MM.1S (cell line): ENCODE measurements at regions not wholly inside any gene's neighbourhood (a gene's known extent, or its start where the extent isn't known, plus 50 kb on each side); places are given as distances from the start of the nearest gene placed in this dataset.

ENCODE experiments used
- EZH2 ChIP-seq: fragments of 300-600 bp; sonication (generic); optimal IDR thresholded peaks from 2 replicates; pipeline ENCODE3; 2017; ENCODE audit warnings: low read depth, mild to moderate bottlenecking, antibody characterized with exemption, low read length, mixed read lengths
- TF ChIP-seq, protein P1 (sequence below): fragments of 300-600 bp; sonication (generic); IDR thresholded peaks from 2 replicates; pipeline ENCODE4 v1.5.1; 2016; ENCODE audit warnings: antibody characterized with exemption, low read length, mixed read lengths

DNA sequence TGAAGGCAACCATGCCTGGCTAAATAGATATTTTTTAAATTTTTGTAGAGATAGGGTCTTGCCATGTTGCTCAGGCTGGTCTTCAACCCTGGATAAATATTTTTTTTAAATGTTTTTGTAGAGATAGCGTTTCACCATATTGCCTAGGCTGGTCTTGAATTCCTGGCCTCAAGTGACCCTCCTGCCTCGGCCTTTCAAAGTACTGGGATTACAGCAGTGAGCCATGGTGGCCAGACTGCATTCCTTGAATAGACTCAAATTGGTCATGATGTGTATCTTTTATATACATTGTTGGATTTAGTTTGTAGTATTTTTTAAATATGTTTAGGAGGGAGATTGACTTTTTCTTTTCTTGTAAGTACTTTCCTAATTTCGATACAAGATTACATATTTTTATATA, 325.7 kb upstream of the C11orf87 start:
- TF ChIP-seq, protein P1, sequence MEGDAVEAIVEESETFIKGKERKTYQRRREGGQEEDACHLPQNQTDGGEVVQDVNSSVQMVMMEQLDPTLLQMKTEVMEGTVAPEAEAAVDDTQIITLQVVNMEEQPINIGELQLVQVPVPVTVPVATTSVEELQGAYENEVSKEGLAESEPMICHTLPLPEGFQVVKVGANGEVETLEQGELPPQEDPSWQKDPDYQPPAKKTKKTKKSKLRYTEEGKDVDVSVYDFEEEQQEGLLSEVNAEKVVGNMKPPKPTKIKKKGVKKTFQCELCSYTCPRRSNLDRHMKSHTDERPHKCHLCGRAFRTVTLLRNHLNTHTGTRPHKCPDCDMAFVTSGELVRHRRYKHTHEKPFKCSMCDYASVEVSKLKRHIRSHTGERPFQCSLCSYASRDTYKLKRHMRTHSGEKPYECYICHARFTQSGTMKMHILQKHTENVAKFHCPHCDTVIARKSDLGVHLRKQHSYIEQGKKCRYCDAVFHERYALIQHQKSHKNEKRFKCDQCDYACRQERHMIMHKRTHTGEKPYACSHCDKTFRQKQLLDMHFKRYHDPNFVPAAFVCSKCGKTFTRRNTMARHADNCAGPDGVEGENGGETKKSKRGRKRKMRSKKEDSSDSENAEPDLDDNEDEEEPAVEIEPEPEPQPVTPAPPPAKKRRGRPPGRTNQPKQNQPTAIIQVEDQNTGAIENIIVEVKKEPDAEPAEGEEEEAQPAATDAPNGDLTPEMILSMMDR = no peak
- no peak for TF ChIP-seq EZH2
